ENCODE measurements at regions not wholly inside any gene's neighbourhood (a gene's known extent, or its start where the extent isn't known, plus 50 kb on each side); places are given as distances from the start of the nearest gene placed in this dataset.

- no peak for TF ChIP-seq CTCF (IDR thresholded peaks at IDR 0.05; ENCODE audit: insufficient read depth, low read depth, low read length, missing control alignments)
- no peak overlapping the region for H3K4me3 ChIP-seq (ENCODE audit: low read depth, low read length)
- DNase-seq (ENCODE audit: low read depth): no peak
These were observed 408.9 kb downstream of the PYDC2 start for GRCh38 chr3:191869738-191870415.

- no peak overlapping the region for H3K4me3 ChIP-seq (ENCODE audit: low read depth, low read length)
- TF ChIP-seq CTCF (IDR thresholded peaks at IDR 0.05; ENCODE audit: insufficient read depth, low read depth, low read length, missing control alignments): no peak
- DNase-seq (ENCODE audit: low read depth): no peak
These were observed 412.8 kb downstream of the PYDC2 start for GRCh38 chr3:191873736-191874135.

- no peak for DNase-seq (ENCODE audit: low read depth)
- no peak overlapping the region for H3K4me3 ChIP-seq (ENCODE audit: low read depth, low read length)
- no peak for TF ChIP-seq CTCF (IDR thresholded peaks at IDR 0.05; ENCODE audit: insufficient read depth, low read depth, low read length, missing control alignments)
These were observed 421.3 kb downstream of the PYDC2 start for GRCh38 chr3:191882289-191882688.

- no peak for DNase-seq (ENCODE audit: low read depth)
- no peak for TF ChIP-seq CTCF (IDR thresholded peaks at IDR 0.05; ENCODE audit: insufficient read depth, low read depth, low read length, missing control alignments)
These were observed 423.2 kb downstream of the PYDC2 start for GRCh38 chr3:191884132-191884531.

GRCh38 chr3:191889106-191889505 is 428.1 kb downstream of the PYDC2 start:
- no peak for DNase-seq (ENCODE audit: low read depth)

More at GRCh38 chr3:191884132-191884531, 423.2 kb downstream of the PYDC2 start:
- no peak overlapping the region for H3K4me3 ChIP-seq (ENCODE audit: low read depth, low read length)

GRCh38 chr3:191889756-191890155 is 428.8 kb downstream of the PYDC2 start:
- no peak for DNase-seq (ENCODE audit: low read depth)
- no peak for TF ChIP-seq CTCF (IDR thresholded peaks at IDR 0.05; ENCODE audit: insufficient read depth, low read depth, low read length, missing control alignments)
- no peak overlapping the region for H3K4me3 ChIP-seq (ENCODE audit: low read depth, low read length)

More at GRCh38 chr3:191889106-191889505, 428.1 kb downstream of the PYDC2 start:
- TF ChIP-seq CTCF (IDR thresholded peaks at IDR 0.05; ENCODE audit: insufficient read depth, low read depth, low read length, missing control alignments): no peak
- H3K4me3 ChIP-seq (ENCODE audit: low read depth, low read length): no peak overlapping the region

- no peak for TF ChIP-seq CTCF (IDR thresholded peaks at IDR 0.05; ENCODE audit: insufficient read depth, low read depth, low read length, missing control alignments)
- no peak overlapping the region for H3K4me3 ChIP-seq (ENCODE audit: low read depth, low read length)
- no peak for DNase-seq (ENCODE audit: low read depth)
These were observed 433.4 kb downstream of the PYDC2 start for GRCh38 chr3:191894406-191894805.
